ENCODE measurements at regions not wholly inside any gene's neighbourhood (a gene's known extent, or its start where the extent isn't known, plus 50 kb on each side); places are given as distances from the start of the nearest gene placed in this dataset.

GRCh38 chr6:74969591-74970267 is 236.1 kb downstream of the COL12A1 start:
- Mint-ChIP-seq H3K27me3 (no peaks in the 10 kb centered on the region), H3K4me1 (ENCODE audit: low read depth) (peaks cover 16% of the 10 kb centered on the region), H3K27ac (no peak overlapping the region), H3K4me3 (ENCODE audit: low read depth) (no peak overlapping the region), H3K36me3 (ENCODE audit: insufficient read depth) (no peaks in the 10 kb centered on the region), H3K9me3 (ENCODE audit: low read depth) (peaks cover 8% of the 10 kb centered on the region)
- no peak for DNase-seq (ENCODE audit: low spot score, unreplicated experiment)
- TF ChIP-seq CTCF (IDR thresholded peaks at IDR 0.05; ENCODE audit: unreplicated experiment), result no peak

GRCh38 chr6:74967821-74968220 is 238.0 kb downstream of the COL12A1 start:
- no peak overlapping the region for H3K4me3 Mint-ChIP-seq (ENCODE audit: low read depth)
- peaks cover 16% of the 10 kb centered on the region for H3K4me1 Mint-ChIP-seq (ENCODE audit: low read depth)
- no peaks in the 10 kb centered on the region for H3K27me3 Mint-ChIP-seq
- no peak for DNase-seq (ENCODE audit: low spot score, unreplicated experiment)
- no peak overlapping the region for H3K27ac Mint-ChIP-seq
- H3K36me3 Mint-ChIP-seq (ENCODE audit: insufficient read depth), result no peaks in the 10 kb centered on the region
- no peak for TF ChIP-seq CTCF (IDR thresholded peaks at IDR 0.05; ENCODE audit: unreplicated experiment)
- H3K9me3 Mint-ChIP-seq (ENCODE audit: low read depth), result peaks cover 15% of the 10 kb centered on the region

GRCh38 chr6:74966712-74967111 is 239.1 kb downstream of the COL12A1 start:
- no peak for TF ChIP-seq CTCF (IDR thresholded peaks at IDR 0.05; ENCODE audit: unreplicated experiment)
- no peak overlapping the region for H3K27ac Mint-ChIP-seq

GRCh38 chr6:74964871-74965441 is 240.9 kb downstream of the COL12A1 start:
- DNase-seq (ENCODE audit: low spot score, unreplicated experiment), result no peak
- TF ChIP-seq CTCF (IDR thresholded peaks at IDR 0.05; ENCODE audit: unreplicated experiment), result no peak
- Mint-ChIP-seq H3K27ac (peak overlapping the region; percentile 34), H3K4me1 (ENCODE audit: low read depth) (peaks cover 13% of the 10 kb centered on the region), H3K9me3 (ENCODE audit: low read depth) (peaks cover 18% of the 10 kb centered on the region), H3K27me3 (no peaks in the 10 kb centered on the region), H3K36me3 (ENCODE audit: insufficient read depth) (no peaks in the 10 kb centered on the region), H3K4me3 (ENCODE audit: low read depth) (no peak overlapping the region)

More at GRCh38 chr6:74966712-74967111, 239.1 kb downstream of the COL12A1 start:
- H3K9me3 Mint-ChIP-seq (ENCODE audit: low read depth), result peaks cover 18% of the 10 kb centered on the region
- H3K4me3 Mint-ChIP-seq (ENCODE audit: low read depth), result no peak overlapping the region
- H3K36me3 Mint-ChIP-seq (ENCODE audit: insufficient read depth), result no peaks in the 10 kb centered on the region
- DNase-seq (ENCODE audit: low spot score, unreplicated experiment), result no peak
- peaks cover 16% of the 10 kb centered on the region for H3K4me1 Mint-ChIP-seq (ENCODE audit: low read depth)
- no peaks in the 10 kb centered on the region for H3K27me3 Mint-ChIP-seq

- H3K4me1 Mint-ChIP-seq (ENCODE audit: low read depth), result peaks cover 3% of the 10 kb centered on the region
- DNase-seq (ENCODE audit: low spot score, unreplicated experiment), result no peak
- no peak overlapping the region for H3K4me3 Mint-ChIP-seq (ENCODE audit: low read depth)
- H3K36me3 Mint-ChIP-seq (ENCODE audit: insufficient read depth), result no peaks in the 10 kb centered on the region
- peaks cover 13% of the 10 kb centered on the region for H3K9me3 Mint-ChIP-seq (ENCODE audit: low read depth)
- no peak for TF ChIP-seq CTCF (IDR thresholded peaks at IDR 0.05; ENCODE audit: unreplicated experiment)
- no peaks in the 10 kb centered on the region for H3K27me3 Mint-ChIP-seq
- no peak overlapping the region for H3K27ac Mint-ChIP-seq
Observed at GRCh38 chr6:74956559-74957428, 249.1 kb downstream of the COL12A1 start.
